GM12878 (cell line): ENCODE measurements at regions not wholly inside any gene's neighbourhood (a gene's known extent, or its start where the extent isn't known, plus 50 kb on each side); places are given as distances from the start of the nearest gene placed in this dataset.

Experiments
- ATF2 ChIP-seq: IDR thresholded peaks from 2 replicates; pipeline ENCODE4 v1.6.1; 2012; ENCODE audit warnings: low read length, inconsistent platforms
- JUNB ChIP-seq: IDR thresholded peaks from 2 replicates; pipeline ENCODE4 v1.6.1; 2016; ENCODE audit warnings: antibody characterized with exemption, mild to moderate bottlenecking
- POLR2AphosphoS5 ChIP-seq: IDR thresholded peaks from 2 replicates; pipeline ENCODE4 v1.6.1; 2011; ENCODE audit warnings: mild to moderate bottlenecking, low read length, inconsistent platforms
- ZNF687 ChIP-seq: fragments of 450-650 bp; IDR thresholded peaks from 2 replicates; pipeline ENCODE4 v1.6.1; 2017; ENCODE audit warnings: mild to moderate bottlenecking, moderate library complexity

GRCh38 chr13:105319875-105320274 lies 1215.6 kb downstream of the EFNB2 start:
- TF ChIP-seq ZNF687: no peak
- no peak for TF ChIP-seq ATF2
- TF ChIP-seq POLR2AphosphoS5: no peak
- no peak for TF ChIP-seq JUNB
